ENCODE measurements at regions not wholly inside any gene's neighbourhood (a gene's known extent, or its start where the extent isn't known, plus 50 kb on each side); places are given as distances from the start of the nearest gene placed in this dataset.

- DNase-seq (ENCODE audit: low read depth): no peak
These were observed 372.9 kb upstream of the TMEM132C start for GRCh38 chr12:127893895-127894609.

DNA sequence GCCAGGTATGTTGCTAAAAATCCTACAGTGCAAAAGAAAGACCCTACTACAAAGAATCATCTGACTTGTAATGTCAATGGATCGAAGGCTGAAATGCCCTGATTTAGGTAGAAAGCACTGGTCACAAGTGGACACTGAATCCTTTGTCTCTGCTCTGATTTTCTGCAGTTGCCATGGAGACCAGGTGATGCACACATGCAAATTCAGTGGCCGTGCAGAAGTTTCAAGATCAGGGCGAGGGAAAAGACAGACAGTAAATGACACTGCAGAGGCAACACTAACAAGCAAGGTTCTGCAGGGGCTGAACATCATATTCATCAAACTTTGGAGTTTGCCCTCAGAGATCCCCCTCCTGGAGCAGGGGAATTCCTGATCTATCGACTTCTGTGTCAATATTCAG lies 370.3 kb upstream of the TMEM132C start:
- DNase-seq (ENCODE audit: low read depth): no peak

DNA sequence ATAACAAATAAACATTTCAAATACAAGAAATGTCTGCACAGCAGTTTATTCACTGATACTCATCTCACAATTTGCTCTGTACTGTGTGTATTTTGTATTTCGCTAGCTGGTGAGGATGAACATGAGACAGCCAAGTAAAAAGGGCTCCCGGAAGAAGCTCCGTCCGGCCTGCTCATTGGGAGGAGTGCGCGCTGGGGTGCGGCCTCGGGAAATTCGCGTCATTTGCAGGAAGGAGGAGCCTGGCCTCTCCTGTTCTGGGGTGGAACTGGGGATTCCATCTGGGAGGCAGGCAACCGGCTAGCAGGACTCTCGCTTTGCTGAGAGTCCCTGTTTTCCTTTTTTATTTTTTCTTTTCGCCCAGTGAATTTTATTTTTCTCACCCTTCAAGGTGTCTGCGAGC lies 368.4 kb upstream of the TMEM132C start:
- no peak for DNase-seq (ENCODE audit: low read depth)

- DNase-seq (ENCODE audit: low read depth): no peak
These were observed 367.0 kb upstream of the TMEM132C start for GRCh38 chr12:127899971-127900370.

DNA sequence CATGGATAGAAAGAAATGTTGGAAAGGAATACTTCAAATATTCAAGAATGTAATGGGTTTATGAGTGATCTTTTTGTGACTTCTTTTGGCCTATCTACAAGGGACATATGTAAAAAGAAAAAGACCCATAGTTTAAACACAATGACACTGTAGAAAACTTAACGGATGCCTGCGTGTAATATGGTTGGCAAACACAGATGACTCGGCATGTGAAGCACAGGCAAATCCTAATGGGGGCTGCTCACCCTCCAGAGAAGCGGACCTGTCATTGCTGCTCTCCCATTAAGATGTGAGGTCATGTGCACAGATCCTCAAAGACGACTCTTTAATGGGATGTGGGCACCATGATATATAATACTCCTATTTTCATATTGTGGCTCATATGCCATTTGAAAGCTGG lies 366.6 kb upstream of the TMEM132C start:
- DNase-seq (ENCODE audit: low read depth): no peak

DNA sequence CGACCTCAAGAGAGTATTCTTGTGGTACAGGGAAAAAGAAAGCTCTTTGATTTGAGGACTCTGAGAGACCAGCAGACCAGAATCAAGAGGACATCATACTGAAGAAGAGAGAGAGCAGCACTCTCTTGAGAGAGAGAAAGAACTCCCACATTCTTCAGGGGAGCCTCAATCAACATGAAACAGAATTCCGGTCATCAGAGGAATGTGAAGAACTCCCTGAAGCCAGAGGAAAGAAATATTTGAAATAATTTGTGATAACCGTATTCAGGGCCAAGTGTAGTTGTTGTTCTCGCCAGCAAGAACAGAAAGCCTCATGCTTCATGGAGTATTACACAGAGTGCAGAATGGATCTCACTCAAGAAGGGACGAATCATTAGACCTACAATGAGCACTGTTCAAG lies 363.8 kb upstream of the TMEM132C start:
- DNase-seq (ENCODE audit: low read depth): no peak

- DNase-seq (ENCODE audit: low read depth): no peak
These were observed 357.9 kb upstream of the TMEM132C start for GRCh38 chr12:127909041-127909440.

- no peak for DNase-seq (ENCODE audit: low read depth)
These were observed 355.7 kb upstream of the TMEM132C start for GRCh38 chr12:127911291-127911690.

DNA sequence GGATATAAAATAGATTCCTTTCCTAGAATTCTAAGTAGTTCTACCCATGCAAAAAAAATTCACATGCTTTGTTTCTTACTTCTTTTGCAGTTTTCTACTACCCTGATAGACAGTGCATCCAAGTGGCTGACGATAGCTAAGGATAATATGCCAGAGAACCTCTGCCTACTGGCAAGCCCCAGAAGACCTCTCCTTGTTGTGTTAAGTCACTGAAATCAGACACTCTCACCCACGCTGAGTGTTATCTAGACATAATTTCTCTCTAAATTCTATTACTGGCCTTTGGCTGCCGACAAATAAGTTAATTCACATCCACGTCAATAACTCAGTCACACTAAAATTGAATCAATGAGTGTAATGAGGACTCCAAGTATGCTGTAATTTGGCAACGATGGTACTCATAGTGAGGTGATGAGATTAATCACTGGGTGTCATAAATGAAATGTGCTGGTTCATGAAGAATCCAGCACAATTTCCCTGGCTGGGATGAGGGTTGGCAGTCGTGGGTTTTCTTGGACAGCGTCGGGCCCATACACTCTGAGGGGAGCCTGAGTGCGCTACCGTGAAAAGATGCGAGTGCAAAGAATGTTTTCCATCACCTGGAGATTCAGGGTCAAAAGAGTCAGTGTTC lies 354.8 kb upstream of the TMEM132C start:
- DNase-seq (ENCODE audit: low read depth): no peak

DNA sequence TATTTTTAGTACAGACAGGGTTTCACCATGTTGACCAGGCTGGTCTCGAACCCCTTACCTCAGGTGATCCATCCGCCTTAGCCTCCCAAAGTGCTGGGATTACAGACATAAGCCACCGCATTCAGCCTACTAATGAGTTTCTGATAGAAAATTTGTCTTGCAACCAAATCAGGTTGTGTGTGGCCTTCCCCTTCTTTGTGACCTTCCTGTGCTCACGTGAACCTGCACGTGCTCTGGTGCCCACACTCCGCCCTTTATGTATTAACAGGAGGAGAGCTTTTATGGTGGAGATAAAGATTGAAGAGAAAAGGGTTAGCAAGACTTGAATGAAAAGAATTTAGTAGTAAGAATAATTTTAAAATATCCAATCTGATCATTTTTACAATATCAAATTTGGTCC lies 343.5 kb upstream of the TMEM132C start:
- no peak for DNase-seq (ENCODE audit: low read depth)

GRCh38 chr12:127925971-127926370 lies 341.0 kb upstream of the TMEM132C start:
- no peak for DNase-seq (ENCODE audit: low read depth)

DNA sequence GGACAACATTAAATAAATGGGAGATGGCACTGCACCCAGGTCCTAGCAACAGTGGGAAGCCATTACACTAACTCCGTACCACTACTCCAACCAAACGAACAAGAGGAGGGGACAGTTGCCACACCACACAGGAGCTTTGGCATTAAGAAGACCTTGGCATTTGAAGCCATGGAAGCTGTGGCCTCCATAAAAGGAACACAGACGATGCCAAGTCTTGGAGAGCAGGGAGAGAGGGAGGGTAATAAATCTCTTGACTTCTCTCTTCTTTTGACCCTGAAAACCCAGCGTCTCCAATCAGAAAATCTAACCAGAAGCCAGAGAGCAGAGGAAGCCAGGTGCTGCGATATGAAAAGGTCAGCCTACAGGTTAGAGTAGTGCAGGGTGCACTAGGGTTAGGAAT lies 338.8 kb upstream of the TMEM132C start:
- no peak for DNase-seq (ENCODE audit: low read depth)

DNA sequence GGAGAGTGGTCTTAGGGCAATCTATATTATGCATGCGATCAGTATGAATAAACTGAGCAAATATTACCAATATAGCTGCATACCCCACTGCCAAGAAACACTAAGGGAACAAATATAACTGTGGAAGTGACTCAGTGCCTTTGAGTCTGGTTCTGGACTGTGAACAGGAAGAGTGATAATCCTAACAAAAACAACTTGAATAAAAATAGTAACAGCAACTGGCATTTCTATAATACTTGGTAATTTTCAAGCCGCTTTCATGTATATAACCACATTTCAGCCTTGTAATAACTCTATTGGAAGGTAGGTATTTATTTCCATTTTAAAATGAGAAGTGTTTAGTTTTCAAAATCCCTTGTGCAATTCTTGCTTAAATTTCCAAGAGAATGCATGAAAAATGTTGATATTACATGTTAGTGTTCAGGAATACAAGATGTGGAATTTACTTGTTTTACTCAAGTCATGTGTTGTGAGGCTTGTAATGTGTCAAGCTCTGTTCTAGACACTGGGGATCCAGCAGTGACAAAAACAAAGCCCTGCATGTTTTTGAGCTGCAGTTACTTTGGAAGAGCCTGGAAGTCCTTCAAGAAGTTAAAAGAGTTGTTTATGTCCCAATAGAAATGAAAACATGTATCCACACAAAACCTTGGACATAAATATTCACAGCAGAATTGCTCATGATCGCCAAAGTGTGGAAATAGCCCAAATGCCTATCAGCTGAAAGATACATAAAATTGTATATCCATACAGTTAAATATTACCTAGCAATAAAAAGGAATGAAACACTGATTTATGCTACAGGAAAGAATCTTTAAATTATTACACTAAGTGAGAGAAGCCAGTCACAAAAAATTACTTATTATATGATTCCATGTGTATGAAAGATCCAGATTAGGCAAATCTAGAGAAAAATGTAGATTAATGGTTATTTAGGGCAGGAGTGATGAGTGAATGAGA lies 338.1 kb upstream of the TMEM132C start:
- no peak for DNase-seq (ENCODE audit: low read depth)

DNA sequence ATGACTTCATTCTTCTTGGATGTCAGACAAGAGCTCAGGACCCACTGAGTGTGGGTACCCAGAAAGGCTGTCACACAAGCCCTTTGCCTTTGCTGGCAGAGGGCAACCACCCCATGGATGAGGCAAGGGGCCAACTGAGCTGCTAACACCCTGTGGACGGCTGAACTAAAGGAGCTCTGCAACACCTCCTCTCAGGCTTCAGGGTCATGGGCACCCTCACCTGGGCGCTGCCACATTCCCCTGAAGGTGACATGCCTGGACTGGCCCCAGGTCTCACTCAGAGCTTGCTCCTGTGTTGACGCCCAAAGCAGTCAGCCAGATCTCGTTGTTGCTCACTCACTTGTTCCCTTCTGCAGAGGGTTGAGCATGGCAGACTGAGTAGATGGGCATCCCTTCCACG lies 336.8 kb upstream of the TMEM132C start:
- DNase-seq (ENCODE audit: low read depth): no peak

DNA sequence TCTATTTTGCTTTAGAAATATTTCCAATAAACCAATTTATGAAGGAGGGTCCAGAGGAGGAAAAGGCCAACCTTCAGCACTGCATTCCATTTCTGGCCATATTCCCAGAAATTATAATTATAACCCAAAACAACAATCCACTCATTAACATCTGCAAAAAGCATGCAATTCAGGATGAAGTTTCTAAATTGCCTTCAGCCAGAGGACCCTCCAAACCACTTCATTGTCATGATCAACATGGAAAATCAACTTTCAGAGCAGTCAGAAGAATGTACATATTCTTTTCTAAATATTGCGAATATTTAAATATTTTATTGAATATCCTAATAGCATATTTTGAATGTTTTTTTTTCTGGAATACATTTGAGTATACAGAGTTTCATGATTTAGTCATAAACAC lies 332.6 kb upstream of the TMEM132C start:
- DNase-seq (ENCODE audit: low read depth): no peak

GRCh38 chr12:127936463-127936862 lies 330.5 kb upstream of the TMEM132C start:
- DNase-seq (ENCODE audit: low read depth): no peak

- no peak for DNase-seq (ENCODE audit: low read depth)
These were observed 325.6 kb upstream of the TMEM132C start for GRCh38 chr12:127941332-127941731.

GRCh38 chr12:127942981-127943380 lies 324.0 kb upstream of the TMEM132C start:
- DNase-seq (ENCODE audit: low read depth): no peak

DNA sequence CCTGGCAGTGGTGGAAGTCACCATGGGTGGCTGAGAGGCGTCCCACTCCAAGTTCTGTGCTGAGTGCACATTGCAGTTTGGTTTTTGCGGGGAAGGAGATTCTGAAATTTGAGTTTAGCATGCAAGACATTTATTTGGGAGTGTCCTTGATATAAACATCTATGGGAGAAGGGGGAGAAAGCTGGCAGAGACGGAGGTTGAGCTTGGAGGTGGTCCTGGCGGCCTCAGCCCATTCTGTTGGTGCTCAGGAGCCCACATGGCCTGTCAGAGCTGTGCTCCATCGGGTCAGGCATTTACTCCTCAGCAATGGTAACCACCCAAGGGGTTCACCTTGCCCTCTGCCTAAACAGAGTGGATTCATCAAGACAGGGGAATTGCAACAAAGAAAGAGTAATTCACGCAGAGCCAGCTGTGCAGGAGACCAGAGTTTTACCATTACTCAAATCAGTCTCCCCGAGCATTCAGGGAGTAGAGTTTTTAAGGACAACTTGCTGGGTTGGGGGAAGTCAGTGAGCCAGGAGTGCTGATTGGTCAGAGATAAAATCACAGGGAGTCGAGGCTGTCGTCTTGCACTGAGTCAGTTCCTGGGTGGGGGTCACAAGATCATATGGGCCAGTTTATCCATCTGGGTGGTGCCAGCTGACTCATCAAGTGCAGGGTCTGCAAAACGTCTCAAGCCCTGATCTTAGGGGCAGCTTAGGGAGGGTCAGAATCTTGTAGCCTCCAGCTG lies 323.3 kb upstream of the TMEM132C start:
- DNase-seq (ENCODE audit: low read depth): no peak

GRCh38 chr12:127944211-127944899 lies 322.6 kb upstream of the TMEM132C start:
- DNase-seq (ENCODE audit: low read depth): no peak

- DNase-seq (ENCODE audit: low read depth): no peak
These were observed 309.8 kb upstream of the TMEM132C start for GRCh38 chr12:127957001-127957660.
